ENCODE measurements at regions not wholly inside any gene's neighbourhood (a gene's known extent, or its start where the extent isn't known, plus 50 kb on each side); places are given as distances from the start of the nearest gene placed in this dataset.

DNA sequence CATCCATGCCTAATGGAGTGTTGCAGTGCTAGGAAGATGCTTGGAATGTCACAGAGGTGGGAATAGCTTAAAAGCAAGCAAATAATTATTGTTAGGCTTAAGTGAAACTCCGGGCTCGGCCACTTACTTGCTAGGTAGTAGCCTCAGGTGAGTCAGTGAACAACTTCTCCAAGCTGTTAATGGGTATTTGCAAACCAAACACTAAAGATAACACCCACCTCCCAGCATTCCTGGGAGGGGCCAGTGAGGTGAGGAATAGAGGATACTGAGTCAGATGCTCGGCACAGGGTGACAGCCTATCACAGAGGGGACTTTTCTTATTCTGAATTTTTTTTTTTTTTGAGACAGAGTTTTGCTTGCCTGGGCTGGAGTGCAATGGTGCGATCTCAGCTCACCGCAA, 151.2 kb upstream of the RFLNA start:
- DNase-seq (ENCODE audit: low read depth in 1 of 2, low spot score in 2 of 2), result no peak
- no peak for TF ChIP-seq SAP30 (IDR thresholded peaks at IDR 0.05; ENCODE audit: insufficient read depth, insufficient replicate concordance, low read length)
- TF ChIP-seq FOSL1 (IDR thresholded peaks at IDR 0.05; ENCODE audit: insufficient read depth, low read depth, low read length), result no peak
- no peak for TF ChIP-seq TBP (IDR thresholded peaks at IDR 0.05; ENCODE audit: low read depth, low read length)

More for the DNA sequence above, 151.2 kb upstream of the RFLNA start:
- H2BK12ac ChIP-seq (ENCODE audit: low read depth, low read length), result peak overlapping the region; percentile 71; the same call in 1 of the 2 replicates
- 88% methylated on average over 5 of the region's 5 CpGs; no CpG with 5 or more reads in 1 of the 2 experiments for WGBS, 2 experiments (ENCODE audit: extremely low coverage in 1 of 2, insufficient coverage in 1 of 2, insufficient read length in 1 of 2, insufficient replicate concordance in 2 of 2, low coverage in 1 of 2, low lambda C conversion rate in 2 of 2, missing lambda C conversion rate in 1 of 2)
- peak overlapping the region; percentile 2 for H3K4ac ChIP-seq (replicated peaks; ENCODE audit: insufficient read length, low read depth, low read length)
- no peak overlapping the region for H4K5ac ChIP-seq (ENCODE audit: insufficient read length, low read depth, low read length)
- peak overlapping the region; percentile 91; the same call in 1 of the 2 replicates for H2BK5ac ChIP-seq (ENCODE audit: low read depth, low read length)
- H3K9me3 ChIP-seq (ENCODE audit: insufficient read depth in 2 of 2, low read depth in 1 of 2, low read length in 1 of 2), result peaks cover 8 to 10% of the 10 kb centered on the region in 2 experiments
- no peak overlapping the region for H3K4me3 ChIP-seq (ENCODE audit: extremely low read depth in 1 of 4, insufficient read depth in 2 of 4, low read depth in 3 of 4, low read length in 4 of 4)
- H3K56ac ChIP-seq (replicated peaks; ENCODE audit: insufficient read length, low read depth, low read length), result no peak overlapping the region
- H3K79me2 ChIP-seq (ENCODE audit: control insufficient read depth in 1 of 2, insufficient read depth in 2 of 2, low read length in 2 of 2), result no peaks in the 10 kb centered on the region
- H4K8ac ChIP-seq (ENCODE audit: extremely low read depth, insufficient read depth, low read length), result no peak overlapping the region
- H3K27me3 ChIP-seq (replicated peaks in 1 of 4; ENCODE audit: control insufficient read depth in 3 of 4, extremely low read depth in 1 of 4, insufficient read depth in 3 of 4, low read length in 3 of 4), result no peaks in the 10 kb centered on the region
- POLR2A ChIA-PET (ENCODE audit: partially characterized antibody), result interaction anchor here (0.7 to 2.2 kb wide), 2 partner anchors 12 to 360 kb away, joined by 3 to 12 read pairs; no protein-coding TSS in a partner anchor
- H4K20me1 ChIP-seq (replicated peaks in 1 of 2; ENCODE audit: control insufficient read depth in 1 of 2, insufficient read depth in 2 of 2, low read length in 2 of 2), result no peaks in the 10 kb centered on the region
- H3K23me2 ChIP-seq (ENCODE audit: low read depth, low read length), result no peaks in the 10 kb centered on the region; the same call in 1 of the 2 replicates
- H3K9ac ChIP-seq (replicated peaks in 1 of 4; ENCODE audit: extremely low read depth in 1 of 4, low read depth in 3 of 4, low read length in 3 of 4), result no peak overlapping the region
- no peak overlapping the region for H3K4me2 ChIP-seq (ENCODE audit: insufficient read depth in 1 of 2, low read depth in 2 of 2, low read length in 2 of 2)
- peak overlapping the region; percentile 95 for H2BK20ac ChIP-seq (ENCODE audit: low read length)
- no peak overlapping the region for H3K23ac ChIP-seq (ENCODE audit: insufficient read length)
- peak overlapping the region; percentile 54; the same call in 1 of the 2 replicates for H2AK5ac ChIP-seq (ENCODE audit: low read depth, low read length)
- no peak overlapping the region for H3K14ac ChIP-seq (ENCODE audit: insufficient read length)
- CTCF ChIA-PET (ENCODE audit: partially characterized antibody), result interaction anchor here (0.6 to 4.2 kb wide), 5 partner anchors 12 to 130 kb away, joined by 3 to 13 read pairs (median 3); no protein-coding TSS in a partner anchor
- peaks cover 5 to 35% (median 20%) of the 10 kb centered on the region in 4 experiments; a peak in 5 of 7 replicates for H3K4me1 ChIP-seq (replicated peaks in 1 of 4; ENCODE audit: control insufficient read depth in 3 of 4, insufficient read depth in 4 of 4, low read length in 3 of 4)
- no peak overlapping the region for H3K27ac ChIP-seq (ENCODE audit: low read depth, low read length)
- FAIRE-seq, result no peak
- H2AFZ ChIP-seq (ENCODE audit: low read length), result no peak overlapping the region
- no peak overlapping the region for H2BK15ac ChIP-seq (ENCODE audit: low read length)
- H4K91ac ChIP-seq (replicated peaks; ENCODE audit: insufficient read length, low read length), result peak overlapping the region; percentile 75
- no peaks in the 10 kb centered on the region for H3K79me1 ChIP-seq (ENCODE audit: low read depth, low read length)
- H3K18ac ChIP-seq (ENCODE audit: extremely low read depth, low read length), result no peak overlapping the region; the same call in 1 of the 2 replicates
- H2BK120ac ChIP-seq (replicated peaks; ENCODE audit: low read depth, low read length), result peak overlapping the region; percentile 84
- H3K36me3 ChIP-seq (ENCODE audit: control insufficient read depth in 2 of 4, insufficient read depth in 4 of 4, low read length in 3 of 4), result 0 out of 8 replicates have a peak, but pooled peaks cover 0 to 3% (median 0%) of the 10 kb centered on the region in 4 experiments
